Sciatic nerve (tissue), 2 donors: ENCODE measurements at regions not wholly inside any gene's neighbourhood (a gene's known extent, or its start where the extent isn't known, plus 50 kb on each side); places are given as distances from the start of the nearest gene placed in this dataset.

ENCODE experiments used
- ATAC-seq: fragments of 200-7000 bp; cut with Tn5 transposase; one replicate; pipeline ENCODE4 v1.9.1; 2020; ENCODE audit warnings: mild to moderate bottlenecking, moderate library complexity
- DNase-seq: peaks from one replicate; pipeline ENCODE4 v3.0.0-alpha.2; 2020; ENCODE audit warnings: low spot score
- intact Hi-C: fragments of 100-400 bp; cut with DNase I; formaldehyde crosslinking; loops from one replicate; pipeline ENCODE4 v1.14.2; 2022
- donor health status: DM: no; HTN: no; CAD: no.
- donor health status: DM: no; HTN: no; CAD: no.

GRCh38 chr3:73326396-73326795 lies 264.9 kb downstream of the EBLN2 start:
- ATAC-seq (no peak), DNase-seq (no peak)
- intact Hi-C loops, result no loop called here

GRCh38 chr3:73327052-73327451 lies 265.6 kb downstream of the EBLN2 start:
- intact Hi-C loops, result no loop called here
- DNase-seq (no peak), ATAC-seq (no peak)
